ENCODE measurements at regions not wholly inside any gene's neighbourhood (a gene's known extent, or its start where the extent isn't known, plus 50 kb on each side); places are given as distances from the start of the nearest gene placed in this dataset.

DNA sequence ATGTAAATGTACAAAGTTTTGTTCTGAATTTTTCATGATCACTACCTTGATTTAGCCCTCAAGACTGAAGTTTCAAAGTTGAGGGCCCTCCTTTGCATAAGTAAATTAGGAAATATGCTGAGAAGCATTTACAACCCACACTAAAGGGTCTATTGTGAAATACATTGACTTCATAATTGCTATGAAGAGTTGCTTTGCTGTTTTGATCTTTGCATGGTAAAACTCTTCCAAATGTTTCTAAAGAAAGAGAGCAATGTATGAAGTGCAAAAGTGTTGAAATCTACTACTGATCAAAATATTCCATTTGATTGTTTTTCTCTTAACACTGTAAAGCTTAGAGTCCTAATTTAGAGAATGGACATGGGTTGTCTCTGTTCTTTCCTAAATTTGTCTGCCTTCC, 77.2 kb downstream of the C7orf25 start:
- TF ChIP-seq POLR2AphosphoS5 (IDR thresholded peaks at IDR 0.05; ENCODE audit: low read depth, low read length) (no peak), POLR2A (IDR thresholded peaks at IDR 0.05; ENCODE audit: low read depth, low read length) (no peak), TAF1 (IDR thresholded peaks at IDR 0.05; ENCODE audit: low read depth, low read length) (no peak), SPI1 (IDR thresholded peaks at IDR 0.05; ENCODE audit: low read depth, low read length) (no peak), PAX5 (IDR thresholded peaks at IDR 0.05; ENCODE audit: insufficient read depth, low read length, severe bottlenecking) (no peak)
